GM13976 (cell line): ENCODE measurements at regions not wholly inside any gene's neighbourhood (a gene's known extent, or its start where the extent isn't known, plus 50 kb on each side); places are given as distances from the start of the nearest gene placed in this dataset.

Experiments
- DNase-seq: peaks from one replicate; pipeline ENCODE4 v3.0.0; 2012; ENCODE audit warnings: low spot score
- in situ Hi-C: fragments of 300-500 bp; cut with MboI; formaldehyde crosslinking; loops from one replicate; pipeline ENCODE4 v1.12.0; 2022; ENCODE audit warnings: low sequenced_read_pairs, mixed read lengths, inconsistent platforms; ENCODE audit not compliant: unreplicated experiment
- TF ChIP-seq, protein P1 (sequence below): IDR thresholded peaks from 2 replicates; pipeline ENCODE4 v1.5.1; 2012; ENCODE audit warnings: borderline replicate concordance, mild to moderate bottlenecking; ENCODE audit not compliant: insufficient read depth; ENCODE audit errors: extremely low read depth, missing control alignments, control extremely low read depth

DNA sequence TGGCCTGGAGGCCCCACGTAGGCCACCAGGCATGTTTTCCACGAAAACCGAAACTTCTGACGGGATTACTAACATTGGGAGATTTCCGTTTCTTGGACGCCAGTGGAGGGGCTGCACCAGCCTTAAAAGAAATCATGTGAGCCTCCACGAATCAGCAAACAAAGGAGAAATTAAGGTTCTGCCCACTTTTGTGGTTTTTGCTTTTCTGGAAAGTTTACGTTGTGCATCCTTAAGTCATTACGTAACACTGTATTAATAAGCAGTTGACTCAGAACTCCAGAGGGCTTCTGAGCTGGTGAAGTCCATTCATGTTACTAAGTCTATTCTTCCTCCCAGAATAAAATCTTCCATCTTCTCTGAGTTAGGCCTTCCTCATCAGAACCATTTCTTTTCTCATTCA, 168.5 kb downstream of the PSMG1 start:
- DNase-seq, result no peak
- in situ Hi-C loops, result no loop called here
- TF ChIP-seq, protein P1, sequence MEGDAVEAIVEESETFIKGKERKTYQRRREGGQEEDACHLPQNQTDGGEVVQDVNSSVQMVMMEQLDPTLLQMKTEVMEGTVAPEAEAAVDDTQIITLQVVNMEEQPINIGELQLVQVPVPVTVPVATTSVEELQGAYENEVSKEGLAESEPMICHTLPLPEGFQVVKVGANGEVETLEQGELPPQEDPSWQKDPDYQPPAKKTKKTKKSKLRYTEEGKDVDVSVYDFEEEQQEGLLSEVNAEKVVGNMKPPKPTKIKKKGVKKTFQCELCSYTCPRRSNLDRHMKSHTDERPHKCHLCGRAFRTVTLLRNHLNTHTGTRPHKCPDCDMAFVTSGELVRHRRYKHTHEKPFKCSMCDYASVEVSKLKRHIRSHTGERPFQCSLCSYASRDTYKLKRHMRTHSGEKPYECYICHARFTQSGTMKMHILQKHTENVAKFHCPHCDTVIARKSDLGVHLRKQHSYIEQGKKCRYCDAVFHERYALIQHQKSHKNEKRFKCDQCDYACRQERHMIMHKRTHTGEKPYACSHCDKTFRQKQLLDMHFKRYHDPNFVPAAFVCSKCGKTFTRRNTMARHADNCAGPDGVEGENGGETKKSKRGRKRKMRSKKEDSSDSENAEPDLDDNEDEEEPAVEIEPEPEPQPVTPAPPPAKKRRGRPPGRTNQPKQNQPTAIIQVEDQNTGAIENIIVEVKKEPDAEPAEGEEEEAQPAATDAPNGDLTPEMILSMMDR, result no peak

DNA sequence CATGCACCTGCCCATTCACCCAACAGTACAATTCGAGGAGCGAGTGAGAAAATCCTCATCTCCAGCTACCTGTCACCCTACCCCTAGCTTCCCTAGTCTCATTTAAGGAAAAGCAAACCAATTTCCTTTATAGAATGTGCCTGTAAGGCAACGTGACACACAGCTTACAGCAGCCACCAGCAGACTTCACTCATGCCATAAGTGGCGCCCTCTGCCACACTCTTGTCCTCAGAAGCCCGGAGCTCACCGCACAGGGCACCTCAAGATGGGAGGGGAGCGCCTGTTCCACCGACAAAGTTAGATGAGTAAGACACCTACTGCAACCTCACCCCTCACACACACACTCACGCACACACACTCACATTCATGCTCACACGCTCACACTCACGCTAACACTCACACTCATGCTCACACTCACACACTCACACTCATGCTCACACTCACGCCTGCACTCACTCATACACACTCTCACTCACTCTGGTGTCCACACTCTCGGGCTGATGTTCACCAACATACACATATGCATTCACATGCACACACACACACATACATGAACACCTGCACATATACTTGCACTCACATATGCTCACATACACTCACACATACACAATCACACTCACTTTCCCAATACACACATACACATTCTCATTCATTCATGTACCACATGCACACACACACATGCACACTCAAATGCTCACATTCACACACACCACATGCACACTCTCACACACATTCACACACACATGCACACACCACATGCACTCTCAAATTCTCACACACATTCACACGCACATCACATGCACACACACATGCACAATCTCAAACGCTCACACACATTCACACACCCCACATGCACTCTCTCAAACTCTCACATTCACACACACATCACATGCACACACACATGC, 170.7 kb downstream of the PSMG1 start:
- DNase-seq, result no peak
- in situ Hi-C loops, result no loop called here
- TF ChIP-seq, protein P1, result no peak

DNA sequence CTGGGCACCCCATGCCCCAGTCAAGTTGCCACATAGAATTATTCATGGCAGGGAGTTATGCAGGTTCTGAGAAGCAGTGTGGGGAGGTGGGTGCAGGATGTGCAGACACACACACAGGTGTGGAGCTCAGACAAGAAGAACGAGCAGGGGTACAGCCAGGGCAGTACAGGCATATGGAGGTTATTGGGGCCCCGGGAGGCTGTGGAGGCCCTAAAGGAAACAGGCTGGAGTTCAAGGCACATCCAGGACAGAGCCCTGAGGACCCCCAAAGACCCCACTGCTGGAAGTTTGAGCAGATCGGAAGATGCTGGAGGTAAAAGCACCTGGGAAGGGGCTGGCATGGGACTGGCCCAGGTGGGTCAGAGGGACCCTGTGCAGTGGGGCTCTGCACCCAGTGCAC, 171.3 kb downstream of the PSMG1 start:
- in situ Hi-C loops, result no loop called here

DNA sequence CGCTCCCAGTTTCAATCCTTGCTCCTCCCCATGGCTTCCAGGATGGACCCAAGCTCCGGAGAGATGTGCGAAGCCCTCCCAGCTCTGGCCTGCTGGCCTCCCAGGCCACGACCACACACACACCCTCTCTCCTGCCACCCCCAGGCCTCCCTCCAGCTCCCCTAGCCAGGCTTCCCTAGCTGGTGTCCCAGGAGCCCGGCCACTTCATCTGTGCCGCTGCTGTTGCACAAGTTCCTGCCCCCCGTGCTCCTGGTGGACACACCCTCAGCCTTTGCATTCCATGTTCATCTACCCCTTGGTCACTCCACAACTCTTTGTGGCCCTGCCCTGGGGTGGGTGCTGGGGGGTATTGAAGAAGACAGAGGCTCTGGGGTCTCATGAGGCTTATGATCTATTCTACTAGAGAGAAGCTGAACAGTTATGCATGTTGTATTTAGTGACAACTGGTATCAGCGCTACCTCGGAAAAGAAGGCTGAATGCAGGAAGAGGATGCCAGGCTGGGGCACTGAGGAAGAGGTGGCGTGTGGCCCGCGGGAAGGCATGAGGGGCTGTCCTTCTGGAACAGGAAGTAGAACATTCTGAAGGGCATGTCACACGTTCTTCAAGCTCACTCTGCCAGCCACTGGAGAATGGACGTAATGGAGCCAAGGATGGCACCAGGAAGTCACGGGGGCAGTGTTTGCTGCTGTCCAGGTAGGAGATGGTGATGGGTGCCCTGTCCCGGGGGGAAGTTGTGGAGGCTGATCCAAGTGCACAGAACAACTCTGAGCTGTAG, 172.4 kb downstream of the PSMG1 start:
- TF ChIP-seq, protein P1, result no peak

More for the DNA sequence above, 171.3 kb downstream of the PSMG1 start:
- DNase-seq, result no peak
- TF ChIP-seq, protein P1, result no peak

DNA sequence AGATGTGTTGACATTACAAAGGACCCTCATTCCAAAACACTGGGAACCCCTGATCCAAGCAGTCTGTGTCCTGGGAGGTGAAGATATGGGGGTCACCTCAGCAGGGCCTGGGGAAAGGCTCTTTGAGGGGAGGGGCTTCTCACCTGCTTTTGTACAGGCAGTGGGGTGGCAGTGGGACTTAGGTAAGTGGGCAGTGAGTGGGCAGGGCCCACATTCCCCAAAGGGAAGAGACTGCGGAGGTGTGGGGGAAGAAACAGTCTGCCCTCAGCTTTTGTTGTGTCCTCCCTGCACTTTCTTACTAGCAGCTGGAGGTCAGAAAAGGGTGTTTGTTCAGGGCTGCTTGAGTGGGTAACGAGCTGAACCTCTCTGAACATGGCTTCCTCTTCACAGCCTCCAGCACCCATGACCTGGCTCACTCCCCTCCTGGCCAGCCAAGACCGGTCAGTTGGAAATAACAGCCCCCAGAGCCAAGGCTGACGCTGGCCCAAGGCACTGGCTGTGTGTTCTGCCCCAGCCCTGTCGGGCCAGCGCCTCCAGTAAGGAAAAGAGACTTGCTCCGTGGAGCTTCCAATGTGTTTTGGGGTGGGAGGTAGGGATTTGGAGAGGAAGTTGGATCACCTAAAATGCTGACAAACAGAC, 173.5 kb downstream of the PSMG1 start:
- in situ Hi-C loops, result no loop called here
- DNase-seq, result no peak
- TF ChIP-seq, protein P1, result no peak

More for the DNA sequence above, 172.4 kb downstream of the PSMG1 start:
- no peak for DNase-seq
- in situ Hi-C loops, result no loop called here

DNA sequence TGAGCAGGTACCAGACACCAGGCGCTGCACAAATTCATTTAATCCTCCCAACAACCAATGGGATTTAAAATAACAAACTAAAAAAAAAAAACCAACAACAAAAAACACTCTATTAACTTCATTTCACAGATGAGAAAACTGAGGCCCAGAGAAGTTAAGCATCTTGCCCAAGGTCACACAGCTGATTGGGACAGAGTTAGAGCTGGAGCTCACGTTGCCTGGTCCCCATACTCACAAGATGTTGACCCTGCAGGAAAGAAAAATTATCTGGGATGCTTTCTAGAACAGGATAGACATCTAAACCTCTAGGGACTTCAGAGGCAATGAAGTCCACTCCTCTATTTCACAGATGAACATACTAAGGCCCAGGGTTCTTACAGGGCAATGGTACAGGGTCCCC, 175.3 kb downstream of the PSMG1 start:
- no peak for DNase-seq
- TF ChIP-seq, protein P1, result no peak
- in situ Hi-C loops, result no loop called here
